K562 (cell line): ENCODE measurements at regions not wholly inside any gene's neighbourhood (a gene's known extent, or its start where the extent isn't known, plus 50 kb on each side); places are given as distances from the start of the nearest gene placed in this dataset.

Experiments
- BCOR ChIP-seq: fragments of 450-650 bp; IDR thresholded peaks from 2 replicates; pipeline ENCODE4 v1.6.1; 2016
- CAMTA2 ChIP-seq: fragments of 250-450 bp; sonication (Bioruptor Pico); conservative IDR thresholded peaks from 2 replicates; pipeline ENCODE4 v1.5.1; 2022
- EGR1 ChIP-seq: fragments of 450-650 bp; conservative IDR thresholded peaks from 2 replicates; pipeline ENCODE4 v1.6.1; 2017; ENCODE audit warnings: mild to moderate bottlenecking
- HNRNPLL ChIP-seq: fragments of 200-400 bp; formaldehyde crosslinking; IDR thresholded peaks from 2 replicates; pipeline ENCODE4 v1.6.1; 2017; ENCODE audit warnings: low read length, low read depth, mild to moderate bottlenecking; ENCODE audit not compliant: poor library complexity, severe bottlenecking
- NR2C2 ChIP-seq, 2 experiments: fragments of 200-800 bp in 1 of 2; sonication (Bioruptor generic) in 1 of 2; sonication (generic) in 1 of 2; formaldehyde crosslinking in 1 of 2; IDR thresholded peaks; 2 replicates each; pipeline versions ENCODE4 v1.6.1 to v1.8.0; 2016 to 2022; ENCODE audit warnings: mild to moderate bottlenecking in 1 of 2, missing compliant biosample characterization in 1 of 2, missing genetic modification characterization in 1 of 2, missing genetic modification reagents in 1 of 2
- RFX5 ChIP-seq: IDR thresholded peaks from 2 replicates; pipeline ENCODE4 v1.6.1; 2011; ENCODE audit warnings: low read depth, mild to moderate bottlenecking, improper control_type of control experiment, low read length
- SIN3A ChIP-seq, 2 experiments: fragments of 150-350 bp in 1 of 2; IDR thresholded peaks; 2 replicates each; pipeline ENCODE4 v1.6.1; 2011 to 2016; ENCODE audit warnings: borderline replicate concordance in 2 of 2, low read depth in 2 of 2, low read length in 2 of 2, mild to moderate bottlenecking in 2 of 2, moderate library complexity in 2 of 2; ENCODE audit not compliant: control insufficient read depth in 1 of 2
- SMAD1 ChIP-seq: fragments of 150-350 bp; IDR thresholded peaks from 2 replicates; pipeline ENCODE4 v1.6.1; 2014; ENCODE audit warnings: low read length, low read depth; ENCODE audit not compliant: partially characterized antibody
- ZNF124 ChIP-seq: sonication (generic); formaldehyde crosslinking; IDR thresholded peaks from 2 replicates; pipeline ENCODE4 v1.8.1; 2022; ENCODE audit warnings: missing genetic modification reagents
- ZNF76 ChIP-seq: fragments of 250-450 bp; sonication (Bioruptor Pico); IDR thresholded peaks from 2 replicates; pipeline ENCODE4 v1.4.0; 2020; ENCODE audit warnings: mild to moderate bottlenecking, moderate library complexity, borderline replicate concordance

GRCh38 chr11:79702303-79702702 lies 261.5 kb upstream of the TENM4 start:
- TF ChIP-seq SIN3A (IDR thresholded peaks at IDR 0.05; ENCODE audit: borderline replicate concordance in 2 of 2, control insufficient read depth in 1 of 2, low read depth in 2 of 2, low read length in 2 of 2) (no peak), SMAD1 (no peak), ZNF76 (CRISPR knock-in tag) (no peak), CAMTA2 (CRISPR knock-in tag) (no peak), BCOR (no peak), NR2C2 (CRISPR knock-in tag; IDR thresholded peaks at IDR 0.05) (no peak), NR2C2 (tag; IDR thresholded peaks at IDR 0.05) (no peak), ZNF124 (CRISPR knock-in tag) (no peak), EGR1 (no peak), RFX5 (no peak), HNRNPLL (no peak)
